Stomach (tissue), 8 donors: ENCODE measurements at regions not wholly inside any gene's neighbourhood (a gene's known extent, or its start where the extent isn't known, plus 50 kb on each side); places are given as distances from the start of the nearest gene placed in this dataset.

Experiments
- DNase-seq, 2 donors: peaks; one replicate each; pipeline versions ENCODE4 v3.0.0 to v3.0.0-alpha.2; 2013 to 2019
- H3K27ac ChIP-seq, 5 donors: fragments of 200-600 bp in 4 of 5; sonication (generic) in 4 of 5; one replicate each; pipeline ENCODE4 v1.5.1; 2013 to 2019; ENCODE audit warnings: mild to moderate bottlenecking in 1 of 5, moderate library complexity in 1 of 5
- H3K27me3 ChIP-seq, 3 donors: fragments of 200-600 bp; sonication (generic); one replicate each; pipeline ENCODE4 v1.5.1; 2017 to 2019; ENCODE audit warnings: mixed run types in 1 of 3
- H3K36me3 ChIP-seq, 4 donors: fragments of 200-600 bp; sonication (generic); 1 replicate in 3 of 4; 2 replicates in 1 of 4; pipeline ENCODE4 v1.5.1; 2016 to 2019
- H3K4me1 ChIP-seq, 4 donors: fragments of 200-600 bp; sonication (generic); one replicate each; pipeline ENCODE4 v1.5.1; 2016 to 2019
- H3K4me3 ChIP-seq, 4 donors: fragments of 200-600 bp; sonication (generic) in 3 of 4; one replicate each; pipeline ENCODE4 v1.5.1; 2016 to 2019; ENCODE audit warnings: mild to moderate bottlenecking in 1 of 4
- H3K9me3 ChIP-seq, 4 donors: fragments of 200-600 bp; sonication (generic); one replicate each; pipeline ENCODE4 v1.5.1; 2016 to 2019
- CTCF ChIP-seq, 7 experiments: fragments of 450-650 bp in 4 of 7; fragments of 200-600 bp in 3 of 7; sonication (generic) in 3 of 7; IDR thresholded peaks; one replicate each; pipeline ENCODE4 v1.5.1; 2016 to 2019; ENCODE audit warnings: antibody characterized with exemption in 7 of 7, control low read depth in 2 of 7, mild to moderate bottlenecking in 1 of 7
- EP300 ChIP-seq: sonication (generic); formaldehyde crosslinking; IDR thresholded peaks from one replicate; pipeline ENCODE4 v1.6.1; 2017; ENCODE audit warnings: antibody characterized with exemption
- POLR2A ChIP-seq, 4 donors: fragments of 450-650 bp; IDR thresholded peaks; one replicate each; pipeline ENCODE4 v1.6.1; 2016; ENCODE audit warnings: antibody characterized with exemption in 4 of 4, control low read depth in 2 of 4, mild to moderate bottlenecking in 1 of 4, moderate library complexity in 1 of 4
- POLR2AphosphoS5 ChIP-seq, 3 donors: sonication (generic); formaldehyde crosslinking; IDR thresholded peaks; one replicate each; pipeline ENCODE4 v1.6.1; 2016; ENCODE audit warnings: antibody characterized with exemption in 3 of 3
- WGBS, 5 donors: extraction: QIAGEN DNeasy Blood & Tissue Kit in 3 of 5; methylation state at CpG; one replicate each; pipeline versions ENCODE4 v1.1.5 to v1.1.7; 2013 to 2018; 5-methylcytosine and 5-hydroxymethylcytosine counted together
- intact Hi-C: fragments of 100-400 bp; cut with DNase I; formaldehyde crosslinking; loops from one replicate; pipeline ENCODE4 v1.15.1; 2023; ENCODE audit warnings: low total_unique reads
- donor health status: healthy with polysubstance abuse.
- donor health status: Bipolar disorder and iron deficiency.
- donor health status: healthy.

DNA sequence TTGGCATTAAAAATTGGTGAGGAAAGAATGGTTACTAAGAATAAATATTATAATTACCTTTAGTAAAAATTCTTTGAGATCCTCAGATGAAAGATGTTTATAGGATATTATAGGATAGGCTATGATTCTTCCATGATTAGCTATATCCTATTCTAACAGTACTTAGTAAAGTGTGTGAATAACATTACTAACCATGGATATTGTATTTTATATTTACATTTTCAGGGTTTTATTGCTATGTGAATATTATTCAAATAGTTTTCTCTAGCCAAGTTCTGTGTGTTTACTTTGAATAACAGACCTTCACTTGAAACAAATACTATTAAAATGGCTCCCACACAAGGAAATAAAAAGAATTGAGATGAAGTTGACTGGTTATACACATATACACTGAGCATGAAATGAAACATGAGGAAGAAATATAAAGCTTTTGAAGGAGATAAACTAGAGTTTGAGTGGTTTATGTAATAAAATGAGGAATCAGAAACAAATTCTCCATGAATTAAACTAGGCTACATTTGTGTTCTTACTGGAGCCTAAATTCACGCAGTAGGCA, 479.4 kb upstream of the PKN2 start:
- no peaks in the 10 kb centered on the region for H3K27me3 ChIP-seq
- intact Hi-C loops = no loop called here
- no peak for TF ChIP-seq POLR2AphosphoS5 (IDR thresholded peaks at IDR 0.05)
- no peak for TF ChIP-seq POLR2A (IDR thresholded peaks at IDR 0.05)
- TF ChIP-seq EP300 = no peak
- no peak for TF ChIP-seq CTCF (IDR thresholded peaks at IDR 0.05)
- no peaks in the 10 kb centered on the region for H3K36me3 ChIP-seq
- H3K27ac ChIP-seq = no peak overlapping the region
- 88 to 94% (median 94%) methylated on average over 1 of the region's 1 CpG for WGBS, 5 donors
- no peaks in the 10 kb centered on the region for H3K9me3 ChIP-seq
- H3K4me3 ChIP-seq = no peak overlapping the region
- no peak for DNase-seq
- H3K4me1 ChIP-seq = no peaks in the 10 kb centered on the region

GRCh38 chr1:88208389-88208788, 475.7 kb upstream of the PKN2 start:
- Histone ChIP-seq H3K27ac (no peak overlapping the region), H3K36me3 (no peaks in the 10 kb centered on the region), H3K9me3 (no peaks in the 10 kb centered on the region), H3K4me1 (no peaks in the 10 kb centered on the region), H3K27me3 (no peaks in the 10 kb centered on the region), H3K4me3 (no peak overlapping the region)
- TF ChIP-seq POLR2A (IDR thresholded peaks at IDR 0.05) (no peak), POLR2AphosphoS5 (IDR thresholded peaks at IDR 0.05) (no peak), CTCF (IDR thresholded peaks at IDR 0.05) (no peak), EP300 (no peak)
- intact Hi-C loops = no loop called here
- WGBS, 5 donors = 40 to 63% (median 55%) methylated on average over 1 of the region's 1 CpG
- DNase-seq = no peak

DNA sequence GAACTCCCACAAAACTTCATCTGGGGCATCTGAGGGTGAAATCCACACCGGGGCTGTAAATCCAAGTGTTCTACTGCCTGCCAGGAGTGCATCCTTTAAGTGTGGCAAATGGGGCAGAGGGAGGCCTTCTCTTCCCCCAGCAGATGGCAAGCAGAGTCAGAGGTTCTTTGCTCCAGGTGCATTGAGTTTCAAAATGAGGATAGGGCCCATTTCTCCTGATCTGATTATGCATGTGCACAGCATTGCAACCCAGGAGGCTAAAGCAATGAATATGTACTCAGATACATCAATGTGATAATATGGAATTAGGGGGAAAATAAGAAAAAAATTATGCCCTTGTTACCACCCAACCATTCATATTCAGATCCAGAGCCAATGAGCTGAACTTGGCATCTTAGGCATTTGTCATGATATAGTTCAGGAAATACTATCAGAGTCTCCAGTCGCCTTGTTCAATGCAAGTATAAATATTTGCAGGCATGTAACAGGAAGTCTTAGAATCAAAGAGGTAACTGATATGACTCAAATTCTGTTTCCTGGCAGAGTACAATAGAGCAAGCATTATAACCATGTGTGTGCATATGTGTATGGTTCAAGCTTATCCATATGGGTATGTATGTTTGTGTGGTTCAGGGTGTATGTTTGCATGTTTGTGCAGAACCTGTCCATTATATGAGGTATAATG, 473.8 kb upstream of the PKN2 start:
- H3K27ac ChIP-seq = no peak overlapping the region
- peak in 1 of 2 donors; percentile 31 for DNase-seq
- H3K36me3 ChIP-seq = no peaks in the 10 kb centered on the region
- peak in 2 of 3 donors; percentile 5 to 24 for TF ChIP-seq POLR2AphosphoS5 (IDR thresholded peaks at IDR 0.05)
- no peak for TF ChIP-seq POLR2A (IDR thresholded peaks at IDR 0.05)
- H3K4me1 ChIP-seq = no peaks in the 10 kb centered on the region
- H3K9me3 ChIP-seq = no peaks in the 10 kb centered on the region
- H3K27me3 ChIP-seq = no peaks in the 10 kb centered on the region
- intact Hi-C loops = no loop called here
- 50 to 65% (median 57%) methylated on average over 2 of the region's 2 CpGs for WGBS, 5 donors
- no peak overlapping the region for H3K4me3 ChIP-seq

- H3K36me3 ChIP-seq = no peaks in the 10 kb centered on the region
- 67 to 81% (median 77%) methylated on average over 4 of the region's 4 CpGs for WGBS, 5 donors
- H3K27me3 ChIP-seq = no peaks in the 10 kb centered on the region
- intact Hi-C loops = no loop called here
- no peak for DNase-seq
- no peak for TF ChIP-seq POLR2AphosphoS5 (IDR thresholded peaks at IDR 0.05)
- no peak for TF ChIP-seq POLR2A (IDR thresholded peaks at IDR 0.05)
- TF ChIP-seq EP300 = no peak
- TF ChIP-seq CTCF (IDR thresholded peaks at IDR 0.05) = no peak
- no peaks in the 10 kb centered on the region for H3K9me3 ChIP-seq
- H3K27ac ChIP-seq = no peak overlapping the region
- no peaks in the 10 kb centered on the region for H3K4me1 ChIP-seq
- H3K4me3 ChIP-seq = no peak overlapping the region
Measured at GRCh38 chr1:88216441-88216840, 467.6 kb upstream of the PKN2 start.

GRCh38 chr1:88217386-88217785, 466.7 kb upstream of the PKN2 start:
- Histone ChIP-seq H3K4me1 (no peaks in the 10 kb centered on the region), H3K4me3 (no peak overlapping the region), H3K36me3 (no peaks in the 10 kb centered on the region), H3K27me3 (no peaks in the 10 kb centered on the region), H3K9me3 (no peaks in the 10 kb centered on the region), H3K27ac (no peak overlapping the region)
- intact Hi-C loops = no loop called here
- TF ChIP-seq EP300 = no peak
- no peak for DNase-seq
- 73 to 90% (median 78%) methylated on average over 2 of the region's 2 CpGs for WGBS, 5 donors
